Natural killer cell (primary cell): ENCODE measurements at regions not wholly inside any gene's neighbourhood (a gene's known extent, or its start where the extent isn't known, plus 50 kb on each side); places are given as distances from the start of the nearest gene placed in this dataset.

Source experiments
- ATAC-seq, 3 donors: fragments of 150-1000 bp in 2 of 3; fragments of 200-7000 bp in 1 of 3; cut with Tn5 transposase; 1 replicate in 1 of 3; 2 replicates in 2 of 3; pipeline ENCODE4 v1.10.0; 2021; ENCODE audit warnings: mild to moderate bottlenecking in 2 of 3, moderate library complexity in 2 of 3
- DNase-seq, 2 donors: peaks; one replicate each; pipeline versions ENCODE4 v3.0.0 to v3.0.0-alpha.2; 2013 to 2021; ENCODE audit warnings: mixed read lengths in 1 of 2
- H3K27ac ChIP-seq: one replicate; pipeline ENCODE4 v1.5.1; 2013; ENCODE audit warnings: mild to moderate bottlenecking, low read length
- H3K27me3 ChIP-seq: one replicate; pipeline ENCODE4 v1.6.1; 2013; ENCODE audit warnings: low read length; ENCODE audit not compliant: control insufficient read depth, insufficient read depth
- H3K36me3 ChIP-seq: one replicate; pipeline ENCODE4 v1.6.1; 2013; ENCODE audit warnings: low read length; ENCODE audit not compliant: control insufficient read depth, insufficient read depth
- H3K4me1 ChIP-seq: one replicate; pipeline ENCODE4 v1.6.1; 2013; ENCODE audit warnings: low read length; ENCODE audit not compliant: control insufficient read depth, insufficient read depth
- H3K4me3 ChIP-seq: one replicate; pipeline ENCODE4 v1.5.1; 2013; ENCODE audit warnings: low read length
- H3K9me3 ChIP-seq: one replicate; pipeline ENCODE4 v1.6.1; 2013; ENCODE audit warnings: low read length; ENCODE audit not compliant: control insufficient read depth, insufficient read depth
- H3K27ac Mint-ChIP-seq, 2 donors: one replicate each; pipeline ENCODE4 v1.8.0; 2022; ENCODE audit warnings: mild to moderate bottlenecking in 2 of 2, mixed read lengths in 2 of 2, moderate library complexity in 1 of 2
- H3K27me3 Mint-ChIP-seq, 2 donors: one replicate each; pipeline ENCODE4 v1.8.0; 2022; ENCODE audit warnings: low read depth in 2 of 2, mixed read lengths in 2 of 2
- H3K36me3 Mint-ChIP-seq: one replicate; pipeline ENCODE4 v1.8.0; 2022; ENCODE audit warnings: mixed read lengths
- H3K4me1 Mint-ChIP-seq, 2 donors: one replicate each; pipeline ENCODE4 v1.8.0; 2022; ENCODE audit warnings: mixed read lengths in 2 of 2
- H3K4me3 Mint-ChIP-seq: one replicate; pipeline ENCODE4 v1.8.0; 2022; ENCODE audit warnings: mild to moderate bottlenecking, moderate library complexity, mixed read lengths
- H3K9me3 Mint-ChIP-seq, 2 donors: one replicate each; pipeline ENCODE4 v1.8.0; 2022; ENCODE audit warnings: mixed read lengths in 2 of 2
- CTCF ChIP-seq: fragments of 200-600 bp; IDR thresholded peaks from one replicate; pipeline ENCODE4 v1.8.0; 2022; ENCODE audit warnings: antibody characterized with exemption
- WGBS: methylation state at CpG from one replicate; pipeline ENCODE4 v1.1.7; 2013; ENCODE audit warnings: missing lambda C conversion rate; ENCODE audit not compliant: insufficient coverage; 5-methylcytosine and 5-hydroxymethylcytosine counted together
- intact Hi-C: fragments of 100-400 bp; cut with micrococcal nuclease; formaldehyde crosslinking; loops from one replicate; pipeline ENCODE4 v1.14.2; 2022

GRCh38 chr1:103211073-103211472, 102.8 kb upstream of the COL11A1 start:
- intact Hi-C loops, result no loop called here

GRCh38 chr1:103208844-103209243, 100.5 kb upstream of the COL11A1 start:
- no peaks in the 10 kb centered on the region for H3K9me3 ChIP-seq
- Mint-ChIP-seq H3K27ac (no peak overlapping the region), H3K27me3 (no peaks in the 10 kb centered on the region), H3K36me3 (no peaks in the 10 kb centered on the region), H3K4me1 (no peaks in the 10 kb centered on the region), H3K4me3 (no peak overlapping the region), H3K9me3 (peaks cover 0 to 6% of the 10 kb centered on the region in 2 donors)
- WGBS, result 85% methylated on average over 2 of the region's 2 CpGs
- no peak overlapping the region for H3K4me3 ChIP-seq
- no peak for DNase-seq
- intact Hi-C loops, result no loop called here
- TF ChIP-seq CTCF, result no peak
- H3K4me1 ChIP-seq, result no peaks in the 10 kb centered on the region
- H3K27ac ChIP-seq, result no peak overlapping the region
- ATAC-seq, result no peak
- H3K36me3 ChIP-seq, result no peaks in the 10 kb centered on the region
- H3K27me3 ChIP-seq, result no peaks in the 10 kb centered on the region

More at GRCh38 chr1:103211073-103211472, 102.8 kb upstream of the COL11A1 start:
- Mint-ChIP-seq H3K36me3 (no peaks in the 10 kb centered on the region), H3K4me3 (no peak overlapping the region), H3K27me3 (no peaks in the 10 kb centered on the region), H3K27ac (no peak overlapping the region), H3K9me3 (peaks cover 3 to 10% of the 10 kb centered on the region in 2 donors), H3K4me1 (no peaks in the 10 kb centered on the region)
- H3K27me3 ChIP-seq, result no peaks in the 10 kb centered on the region
- no CpG with 5 or more reads among the region's 1 CpG for WGBS
- ATAC-seq (no peak), DNase-seq (no peak)
- no peaks in the 10 kb centered on the region for H3K4me1 ChIP-seq
- H3K9me3 ChIP-seq, result no peaks in the 10 kb centered on the region
- H3K27ac ChIP-seq, result no peak overlapping the region
- no peaks in the 10 kb centered on the region for H3K36me3 ChIP-seq
- no peak for TF ChIP-seq CTCF
- H3K4me3 ChIP-seq, result no peak overlapping the region

- intact Hi-C loops, result no loop called here
- ATAC-seq (no peak), DNase-seq (no peak)
- no peaks in the 10 kb centered on the region for H3K4me1 Mint-ChIP-seq
- H3K36me3 Mint-ChIP-seq, result no peaks in the 10 kb centered on the region
- TF ChIP-seq CTCF, result no peak
- Histone ChIP-seq H3K27me3 (no peaks in the 10 kb centered on the region), H3K9me3 (no peaks in the 10 kb centered on the region), H3K4me1 (no peaks in the 10 kb centered on the region), H3K4me3 (no peak overlapping the region), H3K36me3 (no peaks in the 10 kb centered on the region), H3K27ac (no peak overlapping the region)
- peaks cover 2% of the 10 kb centered on the region in 2 donors for H3K9me3 Mint-ChIP-seq
- 87% methylated on average over 1 of the region's 1 CpG for WGBS
- H3K27ac Mint-ChIP-seq, result no peak overlapping the region
- H3K27me3 Mint-ChIP-seq, result no peaks in the 10 kb centered on the region
- no peak overlapping the region for H3K4me3 Mint-ChIP-seq
Observed at GRCh38 chr1:103199001-103199400, 90.7 kb upstream of the COL11A1 start.

GRCh38 chr1:103198076-103198475, 89.8 kb upstream of the COL11A1 start:
- Mint-ChIP-seq H3K27ac (no peak overlapping the region), H3K4me3 (no peak overlapping the region), H3K27me3 (no peaks in the 10 kb centered on the region), H3K36me3 (no peaks in the 10 kb centered on the region), H3K4me1 (no peaks in the 10 kb centered on the region), H3K9me3 (peaks cover 2% of the 10 kb centered on the region in 2 donors)
- no peak for TF ChIP-seq CTCF
- Histone ChIP-seq H3K9me3 (no peaks in the 10 kb centered on the region), H3K4me3 (no peak overlapping the region), H3K27ac (no peak overlapping the region), H3K4me1 (no peaks in the 10 kb centered on the region), H3K27me3 (no peaks in the 10 kb centered on the region), H3K36me3 (no peaks in the 10 kb centered on the region)
- no peak for ATAC-seq
- no peak for DNase-seq
- 100% methylated on average over 1 of the region's 2 CpGs for WGBS
- intact Hi-C loops, result no loop called here
